H1 (cell line): ENCODE measurements at regions not wholly inside any gene's neighbourhood (a gene's known extent, or its start where the extent isn't known, plus 50 kb on each side); places are given as distances from the start of the nearest gene placed in this dataset.

Source experiments
- CTCF ChIA-PET: fragments of 300-600 bp; sonication (Branson Sonifier 250); formaldehyde crosslinking; loops from one replicate; lab custom pipeline; 2021; ENCODE audit not compliant: partially characterized antibody; lab: Charles Lee
- POLR2A ChIA-PET: fragments of 300-600 bp; sonication (Branson Sonifier 250); formaldehyde crosslinking; loops from one replicate; lab custom pipeline; 2021; ENCODE audit warnings: inconsistent platforms; ENCODE audit not compliant: partially characterized antibody; lab: Charles Lee
- DNase-seq, 2 experiments: peaks; one replicate each; pipeline versions ENCODE4 v3.0.0 to v3.0.0-alpha.2; 2010 to 2022; ENCODE audit warnings: low spot score in 2 of 2, low read depth in 1 of 2, mixed read lengths in 1 of 2
- FAIRE-seq: peaks from 2 replicates; lab custom pipeline; 2011; peaks lifted over from hg19 to GRCh38; lab: Jason Lieb, UNC
- H2AFZ ChIP-seq: 2 replicates; pipeline ENCODE4 v1.8.1; 2012; ENCODE audit warnings: low read length, inconsistent platforms
- H2AK5ac ChIP-seq: 2 replicates; pipeline ENCODE4 v1.6.1; 2013; ENCODE audit warnings: low read depth, low read length
- H2BK120ac ChIP-seq: replicated peaks from 2 replicates; pipeline ENCODE3; 2013; ENCODE audit warnings: low read depth, low read length, inconsistent platforms
- H2BK12ac ChIP-seq: 2 replicates; pipeline ENCODE4 v1.6.1; 2013; ENCODE audit warnings: low read depth, low read length
- H2BK15ac ChIP-seq: 2 replicates; pipeline ENCODE4 v1.6.1; 2013; ENCODE audit warnings: low read length
- H2BK20ac ChIP-seq: 2 replicates; pipeline ENCODE4 v1.6.1; 2013; ENCODE audit warnings: low read length
- H2BK5ac ChIP-seq: 2 replicates; pipeline ENCODE4 v1.6.1; 2013; ENCODE audit warnings: low read depth, low read length
- H3K14ac ChIP-seq: 2 replicates; pipeline ENCODE4 v1.6.1; 2013; ENCODE audit warnings: inconsistent platforms; ENCODE audit not compliant: insufficient read length
- H3K18ac ChIP-seq: 2 replicates; pipeline ENCODE4 v1.6.1; 2013; ENCODE audit warnings: low read length; ENCODE audit errors: extremely low read depth
- H3K23ac ChIP-seq: 2 replicates; pipeline ENCODE4 v1.6.1; 2013; ENCODE audit warnings: inconsistent platforms; ENCODE audit not compliant: insufficient read length
- H3K23me2 ChIP-seq: 2 replicates; pipeline ENCODE4 v1.6.1; 2013; ENCODE audit warnings: low read depth, low read length
- H3K27ac ChIP-seq: 2 replicates; pipeline ENCODE4 v1.6.1; 2011; ENCODE audit warnings: low read depth, low read length, inconsistent platforms
- H3K27me3 ChIP-seq, 4 experiments: replicated peaks in 1 of 4; 1 replicate in 1 of 4; 2 replicates in 3 of 4; pipeline versions ENCODE4 v1.6.1 to v1.8.1; 2011 to 2013; ENCODE audit warnings: low read length in 3 of 4, mild to moderate bottlenecking in 3 of 4, inconsistent platforms in 2 of 4, mixed read lengths in 2 of 4, moderate library complexity in 1 of 4; ENCODE audit not compliant: control insufficient read depth in 3 of 4, insufficient read depth in 3 of 4; ENCODE audit errors: extremely low read depth in 1 of 4
- H3K36me3 ChIP-seq, 4 experiments: 2 replicates each; pipeline versions ENCODE4 v1.6.1 to v1.8.1; 2011 to 2013; ENCODE audit warnings: mild to moderate bottlenecking in 4 of 4, low read length in 3 of 4, moderate library complexity in 2 of 4, control low read depth in 1 of 4, inconsistent platforms in 1 of 4; ENCODE audit not compliant: insufficient read depth in 4 of 4, control insufficient read depth in 2 of 4
- H3K4ac ChIP-seq: replicated peaks from 2 replicates; pipeline ENCODE3; 2013; ENCODE audit warnings: low read length, low read depth, mixed read lengths, inconsistent platforms; ENCODE audit not compliant: insufficient read length
- H3K4me1 ChIP-seq, 4 experiments: replicated peaks in 1 of 4; 1 replicate in 1 of 4; 2 replicates in 3 of 4; pipeline versions ENCODE4 v1.6.1 to v1.8.1; 2011 to 2013; ENCODE audit warnings: low read length in 3 of 4, inconsistent platforms in 2 of 4, mixed read lengths in 1 of 4; ENCODE audit not compliant: insufficient read depth in 4 of 4, control insufficient read depth in 3 of 4
- H3K4me2 ChIP-seq, 2 experiments: 2 replicates each; pipeline versions ENCODE4 v1.6.1 to v1.8.1; 2011 to 2013; ENCODE audit warnings: low read depth in 2 of 2, low read length in 2 of 2, control low read depth in 1 of 2, inconsistent platforms in 1 of 2, mild to moderate bottlenecking in 1 of 2; ENCODE audit not compliant: insufficient read depth in 1 of 2
- H3K4me3 ChIP-seq, 4 experiments: fragments of 200-600, 300-600 bp in 1 of 4; sonication (generic), shearing (Covaris generic), sonication (Bioruptor Twin) in 1 of 4; 2 replicates each; pipeline versions ENCODE4 v1.5.1 to v1.8.1; 2011 to 2016; ENCODE audit warnings: low read length in 4 of 4, low read depth in 3 of 4, control low read depth in 2 of 4, inconsistent platforms in 2 of 4, mild to moderate bottlenecking in 2 of 4, mixed read lengths in 1 of 4, moderate library complexity in 1 of 4; ENCODE audit not compliant: insufficient read depth in 2 of 4; ENCODE audit errors: extremely low read depth in 1 of 4
- H3K56ac ChIP-seq: replicated peaks from 2 replicates; pipeline ENCODE3; 2013; ENCODE audit warnings: low read depth, mild to moderate bottlenecking, mixed read lengths, low read length, inconsistent platforms; ENCODE audit not compliant: insufficient read length
- H3K79me1 ChIP-seq: 2 replicates; pipeline ENCODE4 v1.6.1; 2013; ENCODE audit warnings: low read depth, low read length, control low read depth
- H3K79me2 ChIP-seq, 2 experiments: 2 replicates each; pipeline versions ENCODE4 v1.6.1 to v1.8.1; 2012 to 2013; ENCODE audit warnings: low read length in 2 of 2, mild to moderate bottlenecking in 2 of 2, inconsistent platforms in 1 of 2; ENCODE audit not compliant: insufficient read depth in 2 of 2, control insufficient read depth in 1 of 2
- H3K9ac ChIP-seq, 4 experiments: replicated peaks in 1 of 4; 1 replicate in 1 of 4; 2 replicates in 3 of 4; pipeline versions ENCODE4 v1.6.1 to v1.8.1; 2011 to 2013; ENCODE audit warnings: low read depth in 3 of 4, low read length in 3 of 4, control low read depth in 2 of 4, mild to moderate bottlenecking in 2 of 4, moderate library complexity in 2 of 4, inconsistent platforms in 1 of 4; ENCODE audit errors: extremely low read depth in 1 of 4
- H3K9me3 ChIP-seq, 2 experiments: 2 replicates each; pipeline versions ENCODE4 v1.6.1 to v1.8.1; 2012 to 2013; ENCODE audit warnings: mild to moderate bottlenecking in 2 of 2, moderate library complexity in 2 of 2, control low read depth in 1 of 2, inconsistent platforms in 1 of 2, low read depth in 1 of 2, low read length in 1 of 2, mixed read lengths in 1 of 2; ENCODE audit not compliant: insufficient read depth in 2 of 2
- H4K20me1 ChIP-seq, 2 experiments: replicated peaks in 1 of 2; 2 replicates each; pipeline versions ENCODE3 to v1.8.1; 2011 to 2013; ENCODE audit warnings: inconsistent platforms in 2 of 2, low read length in 2 of 2, mild to moderate bottlenecking in 1 of 2; ENCODE audit not compliant: insufficient read depth in 2 of 2, control insufficient read depth in 1 of 2
- H4K5ac ChIP-seq: 2 replicates; pipeline ENCODE4 v1.6.1; 2013; ENCODE audit warnings: low read length, low read depth, mixed read lengths, inconsistent platforms; ENCODE audit not compliant: insufficient read length
- H4K8ac ChIP-seq: 2 replicates; pipeline ENCODE4 v1.8.0; 2013; ENCODE audit warnings: mild to moderate bottlenecking, moderate library complexity, low read length, inconsistent platforms; ENCODE audit not compliant: insufficient read depth; ENCODE audit errors: extremely low read depth
- H4K91ac ChIP-seq: replicated peaks from 2 replicates; pipeline ENCODE3; 2013; ENCODE audit warnings: low read length, mixed read lengths, inconsistent platforms; ENCODE audit not compliant: insufficient read length
- BCL11A ChIP-seq, 2 experiments: IDR thresholded peaks; one replicate each; pipeline ENCODE4 v1.6.1; 2011; ENCODE audit warnings: low read depth in 2 of 2, low read length in 2 of 2, mild to moderate bottlenecking in 2 of 2
- CBX8 ChIP-seq: fragments of 300-800, 300-1000 bp; sonication (generic); IDR thresholded peaks from 2 replicates; pipeline ENCODE4 v1.7.1; 2016; ENCODE audit warnings: low read depth, low read length, borderline replicate concordance
- CEBPB ChIP-seq: IDR thresholded peaks from 2 replicates; pipeline ENCODE4 v1.6.1; 2012; ENCODE audit warnings: low read depth, low read length
- CHD1 ChIP-seq: IDR thresholded peaks from 2 replicates; pipeline ENCODE4 v1.6.1; 2012; ENCODE audit warnings: low read depth, low read length, improper control_type of control experiment
- E2F6 ChIP-seq: IDR thresholded peaks from 2 replicates; pipeline ENCODE4 v1.6.1; 2012; ENCODE audit warnings: inconsistent platforms
- GABPA ChIP-seq: IDR thresholded peaks from 2 replicates; pipeline ENCODE4 v1.6.1; 2011; ENCODE audit warnings: mild to moderate bottlenecking, low read length, moderate library complexity, borderline replicate concordance; ENCODE audit not compliant: insufficient read depth
- HDAC2 ChIP-seq, 2 experiments: fragments of 300-600 bp in 1 of 2; sonication (generic) in 1 of 2; IDR thresholded peaks; 2 replicates each; pipeline ENCODE4 v1.6.1; 2011 to 2012; ENCODE audit warnings: low read depth in 2 of 2, low read length in 2 of 2, mild to moderate bottlenecking in 2 of 2, moderate library complexity in 2 of 2, borderline replicate concordance in 1 of 2, inconsistent platforms in 1 of 2
- JUND ChIP-seq: IDR thresholded peaks from 2 replicates; pipeline ENCODE4 v1.6.1; 2011; ENCODE audit warnings: mild to moderate bottlenecking, improper control_type of control experiment, low read length
- PHF8 ChIP-seq: fragments of 200-600 bp; sonication (generic); conservative IDR thresholded peaks from 2 replicates; pipeline ENCODE4 v1.7.1; 2012; ENCODE audit warnings: low read depth, mild to moderate bottlenecking, inconsistent platforms, low read length, moderate library complexity
- RAD21 ChIP-seq, 2 experiments: IDR thresholded peaks in 1 of 2; conservative IDR thresholded peaks in 1 of 2; 2 replicates each; pipeline ENCODE4 v1.6.1; 2011; ENCODE audit warnings: low read depth in 2 of 2, low read length in 2 of 2, improper control_type of control experiment in 1 of 2, inconsistent platforms in 1 of 2, mild to moderate bottlenecking in 1 of 2, moderate library complexity in 1 of 2
- RXRA ChIP-seq: IDR thresholded peaks from 2 replicates; pipeline ENCODE4 v1.6.1; 2011; ENCODE audit warnings: low read depth, mild to moderate bottlenecking, low read length, moderate library complexity; ENCODE audit not compliant: insufficient read depth
- SIRT6 ChIP-seq: IDR thresholded peaks from one replicate; pipeline ENCODE4 v1.7.1; 2012; ENCODE audit warnings: low read length, inconsistent platforms
- SIX5 ChIP-seq: IDR thresholded peaks from 2 replicates; pipeline ENCODE4 v1.6.1; 2011; ENCODE audit warnings: mild to moderate bottlenecking, low read depth, low read length
- SRF ChIP-seq: IDR thresholded peaks from 2 replicates; pipeline ENCODE4 v1.6.1; 2011; ENCODE audit warnings: mild to moderate bottlenecking, low read depth, low read length, moderate library complexity
- TEAD4 ChIP-seq: IDR thresholded peaks from 2 replicates; pipeline ENCODE4 v1.6.1; 2012; ENCODE audit warnings: low read depth, low read length, inconsistent platforms, mixed read lengths
- WGBS, 2 experiments: shearing (Covaris generic) in 1 of 2; methylation state at CpG; one replicate each; pipeline versions ENCODE4 v1.1.6 to v1.1.7; 2013 to 2015; ENCODE audit warnings: low lambda C conversion rate in 2 of 2, mixed read lengths in 2 of 2, inconsistent platforms in 1 of 2, low coverage in 1 of 2, missing lambda C conversion rate in 1 of 2; ENCODE audit not compliant: insufficient replicate concordance in 2 of 2, insufficient coverage in 1 of 2, insufficient read length in 1 of 2; ENCODE audit errors: extremely low coverage in 1 of 2, missing lambda C conversion rate in 1 of 2; 5-methylcytosine and 5-hydroxymethylcytosine counted together

GRCh38 chr20:25749649-25750048 is 53.0 kb upstream of the ZNF337 start:
- H2BK20ac ChIP-seq, result no peak overlapping the region
- H4K8ac ChIP-seq, result no peak overlapping the region
- no peak overlapping the region for H2BK15ac ChIP-seq
- H3K4me3 ChIP-seq, result no peak overlapping the region
- ChIA-PET CTCF (no interaction called here), POLR2A (no interaction called here)
- H3K23me2 ChIP-seq, result no peaks in the 10 kb centered on the region
- H3K4me1 ChIP-seq, result no peaks in the 10 kb centered on the region; a peak in 1 of 7 replicates
- no peak overlapping the region for H3K18ac ChIP-seq
- no peak overlapping the region for H3K27ac ChIP-seq
- no peaks in the 10 kb centered on the region for H3K27me3 ChIP-seq
- H3K9me3 ChIP-seq, result peaks cover 11 to 19% of the 10 kb centered on the region in 2 experiments; a peak in 3 of 4 replicates
- H3K4me2 ChIP-seq, result no peak overlapping the region; a peak in 1 of 4 replicates
- DNase-seq (no peak), FAIRE-seq (no peak)
- no peaks in the 10 kb centered on the region for H3K79me2 ChIP-seq
- 83% methylated on average over 4 of the region's 4 CpGs; no CpG with 5 or more reads in 1 of the 2 experiments for WGBS, 2 experiments
- no peaks in the 10 kb centered on the region for H3K79me1 ChIP-seq
- no peak overlapping the region for H2BK5ac ChIP-seq
- H2AK5ac ChIP-seq, result no peak overlapping the region
- no peak overlapping the region for H2BK12ac ChIP-seq
- no peak overlapping the region for H2BK120ac ChIP-seq
- H3K4ac ChIP-seq, result no peak overlapping the region
- H3K14ac ChIP-seq, result no peak overlapping the region
- H4K5ac ChIP-seq, result no peak overlapping the region
- no peak overlapping the region for H3K9ac ChIP-seq
- no peak overlapping the region for H3K23ac ChIP-seq
- no peaks in the 10 kb centered on the region for H3K36me3 ChIP-seq
- no peak overlapping the region for H4K91ac ChIP-seq
- H2AFZ ChIP-seq, result no peak overlapping the region
- no peaks in the 10 kb centered on the region for H4K20me1 ChIP-seq
- no peak overlapping the region for H3K56ac ChIP-seq
- TF ChIP-seq RAD21 (IDR thresholded peaks at IDR 0.05 in 1 of 2, conservative IDR thresholded peaks at IDR 0.05 in 1 of 2; ENCODE audit: low read depth in 2 of 2, low read length in 2 of 2) (no peak), HDAC2 (IDR thresholded peaks at IDR 0.05; ENCODE audit: borderline replicate concordance in 1 of 2, low read depth in 2 of 2, low read length in 2 of 2) (no peak), PHF8 (no peak), TEAD4 (no peak), CEBPB (no peak), RXRA (no peak), E2F6 (no peak), SIX5 (no peak), JUND (no peak), SIRT6 (no peak), GABPA (no peak), BCL11A (IDR thresholded peaks at IDR 0.05; ENCODE audit: low read depth in 2 of 2, low read length in 2 of 2) (no peak), SRF (no peak), CBX8 (no peak), CHD1 (no peak)
